SU-DHL-6 (cell line): ENCODE measurements at regions not wholly inside any gene's neighbourhood (a gene's known extent, or its start where the extent isn't known, plus 50 kb on each side); places are given as distances from the start of the nearest gene placed in this dataset.

Experiments
- H2AFZ ChIP-seq: fragments of 200-600 bp; sonication (generic); 2 replicates; pipeline ENCODE4 v1.6.1; 2014; ENCODE audit warnings: low read depth, mild to moderate bottlenecking, moderate library complexity, mixed read lengths, antibody characterized with exemption, low read length; ENCODE audit not compliant: severe bottlenecking
- H3F3A ChIP-seq: fragments of 200-600 bp; shearing (Covaris generic); 2 replicates; pipeline ENCODE4 v1.6.0; 2016; ENCODE audit warnings: antibody characterized with exemption, mild to moderate bottlenecking; ENCODE audit not compliant: insufficient read depth
- H3K27ac ChIP-seq: fragments of 200-600 bp; sonication (generic); 2 replicates; pipeline ENCODE4 v1.5.1; 2016; ENCODE audit warnings: low read depth, mild to moderate bottlenecking, low read length, moderate library complexity, mixed read lengths
- H3K27me3 ChIP-seq: fragments of 200-600 bp; sonication (generic), shearing (Covaris generic); 2 replicates; pipeline ENCODE4 v1.6.0; 2014; ENCODE audit warnings: mild to moderate bottlenecking, low read length
- H3K36me3 ChIP-seq: fragments of 200-600 bp; sonication (generic); 2 replicates; pipeline ENCODE4 v1.6.1; 2014; ENCODE audit warnings: mild to moderate bottlenecking, low read length, mixed read lengths
- H3K4me2 ChIP-seq: fragments of 300-600, 200-600 bp; shearing (Covaris generic), sonication (generic); 2 replicates; pipeline ENCODE4 v1.6.0; 2014; ENCODE audit warnings: low read length, low read depth, mild to moderate bottlenecking; ENCODE audit not compliant: poor library complexity, severe bottlenecking
- H3K4me3 ChIP-seq: fragments of 200-600 bp; sonication (generic); 2 replicates; pipeline ENCODE4 v1.5.1; 2014; ENCODE audit warnings: antibody characterized with exemption, low read length, mild to moderate bottlenecking, mixed read lengths; ENCODE audit not compliant: insufficient read depth, poor library complexity, severe bottlenecking
- H3K79me2 ChIP-seq: fragments of 200-600 bp; sonication (generic); 2 replicates; pipeline ENCODE4 v1.6.1; 2014; ENCODE audit warnings: mild to moderate bottlenecking, low read length, moderate library complexity; ENCODE audit not compliant: insufficient read depth
- H3K9ac ChIP-seq: fragments of 200-600 bp; sonication (generic); 2 replicates; pipeline ENCODE4 v1.7.0; 2014; ENCODE audit warnings: mild to moderate bottlenecking, low read length
- H3K9me2 ChIP-seq: fragments of 200-600 bp; sonication (generic); replicated peaks from 2 replicates; pipeline ENCODE4 v1.6.1; 2014; ENCODE audit warnings: low read length; ENCODE audit not compliant: insufficient read depth
- H3K9me3 ChIP-seq: fragments of 200-600 bp; sonication (generic); 2 replicates; pipeline ENCODE4 v1.6.1; 2014; ENCODE audit warnings: low read length, mixed read lengths; ENCODE audit not compliant: insufficient read depth
- H4K20me1 ChIP-seq: fragments of 200-600 bp; sonication (generic); 2 replicates; pipeline ENCODE4 v1.6.1; 2014; ENCODE audit warnings: low read depth, mild to moderate bottlenecking, antibody characterized with exemption, low read length, moderate library complexity, mixed read lengths
- CTCF ChIP-seq: fragments of 200-600 bp; sonication (generic); IDR thresholded peaks from one replicate; pipeline ENCODE4 v1.5.1; 2017; ENCODE audit warnings: antibody characterized with exemption, mild to moderate bottlenecking, low read length, moderate library complexity; ENCODE audit not compliant: insufficient read depth, poor library complexity, severe bottlenecking
- EZH2phosphoT487 ChIP-seq: fragments of 200-600 bp; sonication (generic), shearing (Covaris generic); conservative IDR thresholded peaks from 2 replicates; pipeline ENCODE4 v1.6.1; 2018; ENCODE audit warnings: mild to moderate bottlenecking, antibody characterized with exemption, low read length, moderate library complexity, mixed read lengths

GRCh38 chr19:30743011-30743410 is 370.8 kb downstream of the ZNF536 start:
- no peaks in the 10 kb centered on the region for H3K36me3 ChIP-seq
- TF ChIP-seq EZH2phosphoT487: no peak
- TF ChIP-seq CTCF: no peak
- no peaks in the 10 kb centered on the region for H4K20me1 ChIP-seq
- no peaks in the 10 kb centered on the region for H3K27me3 ChIP-seq
- H3K4me3 ChIP-seq: no peak overlapping the region
- no peaks in the 10 kb centered on the region for H3K9me2 ChIP-seq
- no peak overlapping the region for H3K4me2 ChIP-seq
- H3K9ac ChIP-seq: no peak overlapping the region
- no peak overlapping the region for H3K27ac ChIP-seq
- no peaks in the 10 kb centered on the region for H3K9me3 ChIP-seq
- H2AFZ ChIP-seq: no peak overlapping the region
- H3K79me2 ChIP-seq: no peaks in the 10 kb centered on the region
- no peaks in the 10 kb centered on the region for H3F3A ChIP-seq

- Histone ChIP-seq H4K20me1 (no peaks in the 10 kb centered on the region), H3K36me3 (no peaks in the 10 kb centered on the region), H3K9ac (no peak overlapping the region), H3K4me3 (no peak overlapping the region), H3K27me3 (no peaks in the 10 kb centered on the region), H3K4me2 (no peak overlapping the region), H3K9me3 (no peaks in the 10 kb centered on the region), H3K9me2 (no peaks in the 10 kb centered on the region), H3K79me2 (no peaks in the 10 kb centered on the region), H3K27ac (no peak overlapping the region), H3F3A (no peaks in the 10 kb centered on the region), H2AFZ (no peak overlapping the region)
- TF ChIP-seq CTCF (no peak), EZH2phosphoT487 (no peak)
Observed at GRCh38 chr19:30742406-30742938, 370.3 kb downstream of the ZNF536 start.

- Histone ChIP-seq H3K27ac (no peak overlapping the region), H3K79me2 (no peaks in the 10 kb centered on the region)
- TF ChIP-seq EZH2phosphoT487: no peak
- no peak for TF ChIP-seq CTCF
Observed at GRCh38 chr19:30741566-30741965, 369.4 kb downstream of the ZNF536 start.

More at GRCh38 chr19:30741566-30741965, 369.4 kb downstream of the ZNF536 start:
- no peaks in the 10 kb centered on the region for H3K9me2 ChIP-seq
- no peak overlapping the region for H3K4me3 ChIP-seq
- H3K9ac ChIP-seq: no peak overlapping the region
- no peaks in the 10 kb centered on the region for H3K27me3 ChIP-seq
- no peaks in the 10 kb centered on the region for H3K36me3 ChIP-seq
- H3K9me3 ChIP-seq: no peaks in the 10 kb centered on the region
- H4K20me1 ChIP-seq: no peaks in the 10 kb centered on the region
- no peaks in the 10 kb centered on the region for H3F3A ChIP-seq
- H3K4me2 ChIP-seq: no peak overlapping the region
- no peak overlapping the region for H2AFZ ChIP-seq
